Suppressor macrophage treated with lipopolysaccharide for 4 hours (primary cell): ENCODE measurements at regions not wholly inside any gene's neighbourhood (a gene's known extent, or its start where the extent isn't known, plus 50 kb on each side); places are given as distances from the start of the nearest gene placed in this dataset.
"Not testable (repeated sequence)": the region's sequence is repeated elsewhere in the genome, so short reads cannot be mapped to it uniquely, and the experiment has no call there.

Experiments
- DNase-seq: peaks from one replicate; pipeline ENCODE4 v3.0.0-alpha.2; 2020

- DNase-seq, result no peak
Observed at GRCh38 chr1:104028416-104029035, 278.8 kb downstream of the AMY1C start.

- no peak for DNase-seq
Observed at GRCh38 chr1:104029456-104029970, 279.8 kb downstream of the AMY1C start.

- no peak for DNase-seq
Observed at GRCh38 chr1:104056786-104057185, 307.1 kb downstream of the AMY1C start.

DNA sequence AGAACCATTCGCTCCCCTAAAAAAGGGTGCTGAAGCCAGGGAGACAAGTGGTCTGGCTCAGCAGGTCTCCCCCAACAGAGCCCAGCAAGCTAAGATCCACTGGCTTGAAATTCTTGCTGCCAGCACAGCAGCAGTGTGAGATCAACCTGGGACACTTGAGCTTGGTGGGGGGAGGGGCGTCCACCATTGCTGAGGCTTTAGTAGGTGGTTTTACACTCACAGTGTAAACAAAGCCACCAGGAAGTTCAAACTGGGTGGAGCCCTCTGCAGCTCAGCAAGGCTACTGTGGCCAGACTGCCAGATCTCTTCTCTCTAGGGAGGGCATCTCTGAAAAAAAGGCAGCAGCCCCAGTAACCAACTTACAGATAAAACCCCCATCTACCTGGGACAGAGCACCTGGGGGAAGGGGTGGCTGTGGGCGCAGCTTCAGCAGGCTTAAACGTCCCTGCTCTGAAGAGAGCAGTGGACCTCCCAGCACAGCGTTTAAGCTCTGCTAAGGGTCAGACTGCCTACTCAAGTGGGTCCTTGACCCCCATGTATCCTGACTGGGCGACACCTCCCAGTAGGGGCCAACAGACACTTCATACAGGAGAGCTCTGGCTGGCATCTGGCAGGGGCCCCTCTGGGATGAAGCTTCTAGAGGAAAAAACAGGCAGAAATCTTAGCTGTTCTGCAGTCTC, 307.7 kb downstream of the AMY1C start:
- not testable (repeated sequence) for DNase-seq

DNA sequence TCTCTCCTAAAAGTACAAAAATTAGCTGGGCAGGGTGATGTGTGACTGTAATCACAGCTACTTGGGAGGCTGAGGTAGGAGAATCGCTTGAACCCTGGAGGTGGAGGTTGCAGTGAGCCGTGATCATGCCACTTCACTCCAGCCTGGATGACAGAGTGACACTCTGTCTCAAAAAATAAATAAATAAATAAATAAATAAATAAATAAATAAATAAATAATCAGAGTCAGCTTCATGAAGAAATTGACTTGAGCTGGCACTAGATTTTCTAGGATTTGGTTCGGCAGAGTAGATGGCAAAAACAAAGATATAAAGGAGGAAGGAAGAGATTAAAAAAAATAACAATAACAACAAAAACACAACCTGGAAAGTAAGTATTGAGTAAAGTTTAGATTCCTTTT, 311.9 kb downstream of the AMY1C start:
- DNase-seq, result not testable (repeated sequence)

DNA sequence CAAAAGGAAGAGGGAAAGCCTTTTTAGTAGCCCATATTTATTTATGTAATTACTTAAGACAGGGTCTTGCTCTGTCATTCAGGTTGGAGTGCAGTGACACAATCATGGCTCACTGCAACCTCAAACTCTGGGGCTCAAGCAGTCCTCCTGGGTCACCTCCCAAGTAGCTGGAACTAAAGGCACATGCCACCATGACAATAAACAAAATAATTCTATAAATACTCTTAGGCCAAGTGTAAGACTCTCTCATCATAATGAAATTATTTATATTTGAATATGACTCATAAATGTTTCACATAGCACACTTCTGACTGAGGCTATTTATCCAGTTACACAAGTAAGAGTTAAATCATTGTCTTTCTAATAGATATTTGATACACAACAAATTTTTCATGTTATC, 314.7 kb downstream of the AMY1C start:
- DNase-seq, result no peak

- DNase-seq, result no peak
Observed at GRCh38 chr1:104072915-104073371, 323.2 kb downstream of the AMY1C start.

GRCh38 chr1:104073463-104073902, 323.8 kb downstream of the AMY1C start:
- DNase-seq, result no peak

DNA sequence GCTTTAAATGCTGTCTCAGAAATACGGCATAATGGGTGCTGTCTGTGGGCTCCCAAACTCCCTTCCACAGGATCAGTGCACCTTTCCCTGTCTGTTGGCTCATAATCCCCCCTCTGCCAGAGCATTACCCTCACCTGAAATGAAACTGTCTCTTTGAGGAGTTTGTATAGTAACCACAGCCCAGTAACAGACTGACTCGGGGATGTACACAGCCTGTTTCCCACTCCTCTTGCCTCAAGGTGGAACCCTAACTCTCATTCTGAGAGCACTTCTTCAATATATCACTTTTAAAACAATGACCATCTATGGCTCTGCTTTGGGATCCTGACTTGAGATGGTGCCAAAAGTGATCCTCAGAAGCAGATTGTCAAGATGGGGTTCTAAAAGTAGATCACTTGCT, 332.5 kb downstream of the AMY1C start:
- DNase-seq, result no peak

DNA sequence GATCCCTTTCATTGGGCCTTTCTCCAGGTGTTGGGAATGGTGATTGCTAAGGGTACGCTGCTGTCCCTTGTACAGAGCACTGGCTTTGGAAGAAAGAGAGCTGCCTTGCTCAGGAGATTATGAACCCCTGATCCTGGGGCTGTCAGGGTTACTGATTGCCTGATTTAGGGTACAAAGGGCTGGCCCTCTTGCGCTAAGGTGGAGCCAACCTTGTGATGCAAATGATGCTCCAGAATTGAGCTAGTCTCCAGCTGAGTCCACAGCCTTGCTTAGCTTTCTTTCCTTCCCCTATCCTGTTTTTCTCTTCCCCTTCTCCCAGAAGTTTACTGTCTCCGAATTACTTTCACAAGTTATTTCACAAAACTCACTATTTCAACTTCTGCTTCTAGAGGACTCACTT, 334.7 kb downstream of the AMY1C start:
- DNase-seq, result no peak

- no peak for DNase-seq
Observed at GRCh38 chr1:104092698-104093097, 343.0 kb downstream of the AMY1C start.

GRCh38 chr1:104098837-104099236, 349.1 kb downstream of the AMY1C start:
- DNase-seq, result no peak

- DNase-seq, result no peak
Observed at GRCh38 chr1:104100115-104100514, 350.4 kb downstream of the AMY1C start.

GRCh38 chr1:104105465-104105864, 355.8 kb downstream of the AMY1C start:
- DNase-seq, result no peak

DNA sequence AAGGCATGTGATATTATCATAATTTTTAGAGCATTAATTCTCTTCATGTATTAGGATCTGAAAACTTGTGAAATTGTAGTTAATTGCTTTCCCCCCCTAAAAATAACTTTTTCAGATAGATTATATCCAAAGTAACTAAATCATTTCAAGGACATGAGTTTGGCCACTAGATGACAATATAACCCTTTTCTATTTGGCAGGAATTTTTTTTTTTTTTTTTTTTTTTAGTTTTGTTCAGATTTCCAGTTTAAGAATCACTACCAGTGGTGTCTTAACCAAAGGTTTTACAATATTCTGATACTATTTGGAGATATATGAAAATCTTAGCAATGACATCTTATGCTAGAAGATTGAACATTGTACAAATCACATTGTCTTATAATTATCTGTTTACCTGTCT, 370.8 kb downstream of the AMY1C start:
- DNase-seq, result no peak

DNA sequence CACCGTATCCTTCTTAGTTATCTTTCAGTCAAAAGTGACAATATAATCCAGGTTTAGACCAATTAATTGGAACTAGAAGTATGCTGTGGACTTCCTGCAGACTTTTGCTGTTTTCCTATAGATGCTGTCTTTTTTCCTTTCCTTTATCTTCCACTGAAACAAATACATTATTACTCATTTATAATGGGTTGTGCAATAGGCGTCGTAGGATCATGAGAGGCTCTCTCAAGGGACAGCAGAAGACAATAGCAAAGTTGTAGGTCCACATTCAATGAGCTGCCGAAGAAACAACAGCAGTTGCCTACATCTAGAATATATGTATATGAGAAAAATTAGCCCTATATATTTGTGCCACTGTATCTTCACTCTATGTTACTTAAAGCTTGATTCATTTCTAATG, 371.6 kb downstream of the AMY1C start:
- DNase-seq, result no peak

DNA sequence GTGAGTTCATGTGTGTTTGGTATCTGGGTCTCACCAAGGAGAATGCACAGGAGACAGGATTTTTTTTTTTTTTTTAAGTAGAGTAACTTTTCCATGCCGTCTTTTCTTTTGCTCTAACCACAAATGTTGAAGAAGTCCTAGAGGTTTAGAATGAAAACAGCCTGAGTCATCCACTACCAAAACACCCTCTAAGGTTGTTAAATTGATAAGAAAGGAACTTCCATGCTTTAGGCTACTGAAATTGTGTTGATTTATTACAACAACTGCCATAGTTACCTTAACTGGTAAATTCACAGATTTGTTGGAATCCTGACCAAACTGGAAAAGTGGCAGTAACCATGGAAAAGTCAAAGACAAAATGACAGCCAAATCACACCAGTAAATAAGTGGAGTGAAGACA, 375.6 kb downstream of the AMY1C start:
- no peak for DNase-seq

GRCh38 chr1:104125970-104126369, 376.3 kb downstream of the AMY1C start:
- DNase-seq, result no peak

GRCh38 chr1:104132382-104132973, 382.8 kb downstream of the AMY1C start:
- DNase-seq, result no peak

- DNase-seq, result not testable (repeated sequence)
Observed at GRCh38 chr1:104135036-104135435, 385.3 kb downstream of the AMY1C start.

GRCh38 chr1:104136621-104137020, 386.9 kb downstream of the AMY1C start:
- DNase-seq, result no peak

DNA sequence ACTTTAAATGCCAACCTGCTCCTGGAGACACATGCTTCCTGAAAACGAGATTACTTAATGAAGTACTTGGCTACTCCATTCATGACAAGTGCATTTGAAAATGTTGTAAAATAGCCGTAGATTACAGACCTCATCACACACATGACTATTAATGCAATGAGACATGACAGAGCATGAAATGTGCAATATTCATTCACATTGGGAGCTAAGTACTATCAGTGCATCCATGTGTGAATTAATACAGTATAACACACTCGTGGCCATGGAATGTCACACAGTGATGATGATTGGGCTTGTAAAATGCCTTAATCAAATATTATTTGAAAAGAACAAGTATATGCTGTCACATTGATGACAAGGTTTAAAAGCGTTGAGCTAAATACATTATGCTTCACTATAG, 407.0 kb downstream of the AMY1C start:
- no peak for DNase-seq

GRCh38 chr1:104163912-104164476, 414.3 kb downstream of the AMY1C start:
- DNase-seq, result no peak

DNA sequence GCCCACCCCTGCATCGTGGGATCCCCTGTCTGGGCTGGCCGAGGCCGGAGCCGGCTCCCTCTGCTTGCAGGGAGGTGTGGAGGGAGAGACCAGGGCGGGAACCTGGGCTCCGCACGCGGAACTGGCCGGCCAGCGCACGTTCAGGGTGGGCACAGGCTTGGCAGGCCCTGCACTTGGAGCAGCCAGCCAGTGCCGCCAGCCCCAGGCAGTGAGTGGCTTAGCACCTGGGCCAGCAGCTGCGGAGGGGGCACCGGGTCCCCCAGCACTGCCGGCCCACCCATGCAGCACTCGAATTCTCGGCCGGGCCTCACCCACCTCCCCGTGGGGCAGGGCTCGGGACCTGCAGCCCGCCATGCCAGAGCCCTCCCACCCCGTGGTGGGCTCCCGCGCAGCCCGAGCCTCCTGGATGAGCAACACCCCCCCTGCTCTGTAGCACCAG, 422.6 kb downstream of the AMY1C start:
- DNase-seq, result no peak
